ENCODE measurements at regions not wholly inside any gene's neighbourhood (a gene's known extent, or its start where the extent isn't known, plus 50 kb on each side); places are given as distances from the start of the nearest gene placed in this dataset.

DNA sequence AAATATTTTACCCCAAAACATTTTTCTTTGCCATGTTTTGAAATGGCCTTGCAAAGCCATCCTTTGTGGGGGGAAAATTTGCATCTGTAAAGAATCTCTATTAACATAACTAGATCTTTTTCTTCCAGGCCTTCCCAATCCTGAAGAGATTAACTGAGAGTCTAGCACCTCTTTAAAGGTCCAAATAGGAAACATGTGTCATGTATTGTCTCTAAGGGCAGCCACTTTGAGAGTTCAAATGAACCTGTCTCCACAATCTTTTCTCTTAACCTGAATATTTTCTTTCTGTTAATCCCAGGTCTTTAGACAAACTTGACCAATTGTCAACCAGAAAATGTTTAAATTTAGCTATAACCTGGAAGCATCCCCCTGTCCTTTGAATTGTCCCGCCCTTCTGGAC, 236.6 kb upstream of the PROK2 start:
- Histone ChIP-seq H3K36me3 (ENCODE audit: control insufficient read depth in 2 of 2, extremely low read depth in 1 of 2, insufficient read depth in 2 of 2, low read length in 2 of 2) (no peaks in the 10 kb centered on the region), H3K9me3 (replicated peaks; ENCODE audit: control insufficient read depth, insufficient read depth, low read length) (no peaks in the 10 kb centered on the region), H3K4me3 (replicated peaks in 1 of 3; ENCODE audit: insufficient read depth in 1 of 3, low read depth in 1 of 3, low read length in 3 of 3) (no peak overlapping the region), H3K9ac (replicated peaks; ENCODE audit: extremely low read depth, insufficient read depth, low read length) (no peak overlapping the region), H3K9me1 (replicated peaks; ENCODE audit: control insufficient read depth, extremely low read depth, insufficient read depth, low read length) (no peaks in the 10 kb centered on the region), H3K79me2 (ENCODE audit: control insufficient read depth, insufficient read depth, low read length) (no peaks in the 10 kb centered on the region), H2AFZ (ENCODE audit: low read depth, low read length) (no peak overlapping the region), H3K4me1 (ENCODE audit: control insufficient read depth, extremely low read depth, insufficient read depth, low read length) (no peaks in the 10 kb centered on the region), H4K20me1 (replicated peaks; ENCODE audit: control insufficient read depth, extremely low read depth, insufficient read depth, low read length) (no peaks in the 10 kb centered on the region), H3K27me3 (ENCODE audit: control insufficient read depth in 2 of 2, insufficient read depth in 2 of 2, low read length in 2 of 2) (no peaks in the 10 kb centered on the region), H3K4me2 (ENCODE audit: insufficient read depth, low read length) (no peak overlapping the region), H3K27ac (ENCODE audit: insufficient read depth, low read depth, low read length) (no peak overlapping the region)
- CTCF ChIA-PET, result interaction anchor here (1.3 kb wide), 1 partner anchor 15 kb away, joined by 3 read pairs; no protein-coding TSS in a partner anchor
- TF ChIP-seq FOS (IDR thresholded peaks at IDR 0.05; ENCODE audit: borderline replicate concordance, insufficient read depth, low read length) (no peak), POLR2A (IDR thresholded peaks at IDR 0.05; ENCODE audit: low read depth, low read length) (no peak), CTCF (IDR thresholded peaks at IDR 0.05; ENCODE audit: extremely low read depth in 1 of 2, insufficient read depth in 1 of 2, low read depth in 1 of 2, low read length in 2 of 2) (no peak), MYC (IDR thresholded peaks at IDR 0.05; ENCODE audit: low read depth, low read length) (no peak), JUN (IDR thresholded peaks at IDR 0.05; ENCODE audit: borderline replicate concordance, insufficient read depth, insufficient read length, low read depth) (no peak), MAX (IDR thresholded peaks at IDR 0.05; ENCODE audit: insufficient read depth, insufficient read length) (no peak), POLR2AphosphoS5 (IDR thresholded peaks at IDR 0.05; ENCODE audit: insufficient read depth, low read depth, low read length) (no peak)
- no TSS peak for BruUV-seq (replicated peaks)
- dilution Hi-C loops (cut with MboI; ENCODE audit: extremely low pct_ligation_motif_present, low sequenced_read_pairs) (no loop called here), intact Hi-C loops (cut with micrococcal nuclease) (no loop called here)
- DNase-seq (ENCODE audit: low read depth, low spot score) (no peak), FAIRE-seq (no peak)
- POLR2A ChIA-PET, result no interaction called here

Measured in endothelial cell of umbilical vein (primary cell).